HG03025 (cell line): ENCODE measurements at regions not wholly inside any gene's neighbourhood (a gene's known extent, or its start where the extent isn't known, plus 50 kb on each side); places are given as distances from the start of the nearest gene placed in this dataset.
"Not testable (repeated sequence)": the region's sequence is repeated elsewhere in the genome, so short reads cannot be mapped to it uniquely, and the experiment has no call there.

Experiments
- ATAC-seq: cut with Tn5 transposase; IDR thresholded peaks from one replicate; pipeline ENCODE4 v1.9.1; 2021; ENCODE audit warnings: mild to moderate bottlenecking, moderate library complexity; ENCODE audit not compliant: unreplicated experiment, low FRiP score

- ATAC-seq = no peak
Measured at GRCh38 chr20:40037511-40037910, 651.5 kb downstream of the MAFB start.

DNA sequence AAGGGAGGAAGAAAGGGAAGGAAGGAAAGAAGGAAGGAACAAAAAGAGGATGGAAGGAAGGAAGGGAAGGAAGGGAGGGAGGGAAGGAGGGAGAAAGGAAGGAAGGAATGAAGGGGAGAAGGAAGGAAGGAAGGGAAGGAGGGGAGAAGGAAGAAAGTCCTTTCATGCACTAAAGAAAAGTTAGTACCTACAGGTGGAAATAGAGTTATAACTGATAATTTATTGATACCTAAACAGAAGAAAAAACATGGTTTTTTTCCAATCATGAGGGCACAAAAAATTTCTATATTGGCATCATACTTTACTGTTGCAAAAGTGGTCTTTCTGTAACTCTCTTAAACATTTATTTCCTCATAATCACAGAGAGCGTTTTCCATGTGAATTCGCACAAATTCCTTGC is 659.4 kb downstream of the MAFB start:
- ATAC-seq = no peak

DNA sequence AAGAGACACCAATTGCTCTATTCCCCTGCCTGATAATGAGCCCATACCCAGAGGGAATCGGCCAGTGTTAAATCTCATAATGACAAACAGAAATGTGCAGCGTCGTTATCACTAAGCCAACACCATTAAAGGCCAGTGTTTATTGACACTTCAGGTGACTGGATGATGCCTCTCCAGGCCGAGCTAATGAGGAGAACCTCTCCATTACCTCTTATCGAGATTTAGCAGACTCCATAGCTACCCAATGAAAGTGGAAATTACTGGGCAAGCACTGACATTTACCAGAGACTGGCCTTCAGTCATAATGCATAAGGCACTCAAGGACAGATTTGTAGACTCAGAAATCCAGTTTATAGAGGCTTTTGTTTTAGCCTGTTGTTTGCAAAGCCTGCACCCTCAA is 669.5 kb downstream of the MAFB start:
- no peak for ATAC-seq

DNA sequence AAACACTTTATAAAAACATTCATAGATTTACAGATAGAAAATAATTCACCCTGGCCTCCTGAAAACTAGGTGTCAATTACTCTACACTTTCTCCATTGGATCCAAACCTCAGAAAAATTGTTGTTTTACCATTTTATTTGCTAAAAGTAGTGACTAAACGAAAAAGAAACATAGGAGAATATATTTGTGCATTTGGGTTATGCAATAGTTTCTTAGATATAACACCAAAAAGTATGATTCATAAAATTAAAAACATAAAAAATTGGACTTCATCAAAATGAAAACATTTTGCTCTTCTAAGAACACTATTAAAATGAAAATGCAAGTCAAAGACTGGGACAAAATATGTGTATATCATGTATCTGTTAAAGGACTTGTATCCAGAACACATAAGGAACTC is 671.3 kb downstream of the MAFB start:
- no peak for ATAC-seq

- ATAC-seq = no peak
Measured at GRCh38 chr20:40016890-40017289, 672.1 kb downstream of the MAFB start.

- no peak for ATAC-seq
Measured at GRCh38 chr20:40016392-40016791, 672.6 kb downstream of the MAFB start.

DNA sequence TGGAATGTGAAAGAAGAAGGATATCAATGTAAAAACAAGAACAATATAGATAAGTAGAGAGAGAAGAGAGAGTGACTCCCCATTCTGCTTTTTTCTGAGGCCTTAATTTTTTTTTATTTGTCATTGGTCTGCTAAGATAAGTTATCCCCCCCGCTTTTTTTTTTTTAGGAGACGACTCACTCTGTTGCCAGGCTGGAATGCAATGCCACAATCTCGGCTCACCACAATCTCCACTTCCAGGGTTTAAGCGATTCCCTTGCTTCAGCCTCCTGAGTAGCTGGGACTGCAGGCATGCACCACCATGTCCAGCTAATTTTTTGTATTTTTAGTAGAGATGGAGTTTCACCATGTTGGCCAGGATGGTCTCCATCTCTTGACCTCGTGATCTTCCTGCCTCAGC is 677.0 kb downstream of the MAFB start:
- ATAC-seq = not testable (repeated sequence)

GRCh38 chr20:40010483-40010882 is 678.6 kb downstream of the MAFB start:
- no peak for ATAC-seq

- ATAC-seq = no peak
Measured at GRCh38 chr20:40009542-40009941, 679.5 kb downstream of the MAFB start.

DNA sequence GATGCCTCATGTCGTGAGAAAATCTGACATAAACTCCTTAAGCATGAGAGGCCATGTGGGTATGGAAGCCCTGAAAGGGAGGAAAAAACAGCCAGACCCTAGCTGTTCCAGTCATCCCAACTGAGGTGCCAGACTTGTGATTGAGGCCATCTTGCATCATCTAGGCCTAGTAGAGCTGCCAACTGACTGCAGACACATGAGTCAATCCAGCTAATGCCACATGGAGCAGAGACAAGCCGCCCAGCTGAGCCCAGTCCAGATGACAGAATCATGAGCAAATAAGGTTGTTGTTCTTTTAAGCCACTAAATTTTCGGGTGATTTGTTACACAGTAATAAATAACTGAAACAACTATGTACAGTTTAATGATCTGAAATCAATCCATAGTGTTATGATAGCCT is 680.9 kb downstream of the MAFB start:
- ATAC-seq = no peak

DNA sequence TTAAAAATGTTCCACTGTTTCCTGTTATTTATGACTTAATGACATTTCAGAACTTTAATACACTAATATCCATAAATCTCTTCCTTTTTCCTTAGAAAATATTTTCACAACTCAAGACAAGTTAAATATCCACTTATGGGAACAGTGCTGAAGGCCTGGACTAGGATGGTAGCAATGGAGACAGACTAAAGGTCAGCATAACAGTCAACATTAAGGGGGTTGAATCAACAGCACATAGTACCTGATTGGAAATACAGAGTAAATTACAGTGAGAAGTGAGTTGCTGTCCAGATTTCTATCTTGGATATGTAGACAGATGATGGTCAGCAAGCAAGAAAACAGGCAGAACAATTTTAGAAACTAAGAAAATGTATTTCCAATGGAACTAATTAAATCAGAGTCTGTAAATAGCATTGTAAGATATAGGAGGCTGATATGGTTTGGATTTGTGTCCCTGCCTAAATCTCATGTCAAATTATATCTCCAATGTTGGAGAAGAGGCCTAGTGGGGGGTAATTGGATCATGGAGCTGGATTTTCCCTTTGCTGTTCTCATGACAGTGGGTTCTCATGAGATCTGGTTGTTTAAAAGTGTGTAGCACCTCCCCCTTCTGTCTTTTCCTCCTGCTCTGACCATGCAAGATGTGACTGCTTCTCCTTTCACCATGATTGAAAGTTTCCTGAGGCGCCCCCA is 682.7 kb downstream of the MAFB start:
- no peak for ATAC-seq

- ATAC-seq = not testable (repeated sequence)
Measured at GRCh38 chr20:40004092-40004491, 684.9 kb downstream of the MAFB start.

- no peak for ATAC-seq
Measured at GRCh38 chr20:39993742-39994141, 695.3 kb downstream of the MAFB start.

GRCh38 chr20:39990692-39991091 is 698.3 kb downstream of the MAFB start:
- no peak for ATAC-seq

GRCh38 chr20:39988991-39989390 is 700.0 kb downstream of the MAFB start:
- ATAC-seq = no peak

GRCh38 chr20:39986173-39986904 is 702.7 kb downstream of the MAFB start:
- ATAC-seq = no peak

- no peak for ATAC-seq
Measured at GRCh38 chr20:39985271-39985827, 703.7 kb downstream of the MAFB start.

GRCh38 chr20:39983655-39984054 is 705.4 kb downstream of the MAFB start:
- ATAC-seq = no peak

GRCh38 chr20:39983183-39983582 is 705.9 kb downstream of the MAFB start:
- ATAC-seq = no peak

DNA sequence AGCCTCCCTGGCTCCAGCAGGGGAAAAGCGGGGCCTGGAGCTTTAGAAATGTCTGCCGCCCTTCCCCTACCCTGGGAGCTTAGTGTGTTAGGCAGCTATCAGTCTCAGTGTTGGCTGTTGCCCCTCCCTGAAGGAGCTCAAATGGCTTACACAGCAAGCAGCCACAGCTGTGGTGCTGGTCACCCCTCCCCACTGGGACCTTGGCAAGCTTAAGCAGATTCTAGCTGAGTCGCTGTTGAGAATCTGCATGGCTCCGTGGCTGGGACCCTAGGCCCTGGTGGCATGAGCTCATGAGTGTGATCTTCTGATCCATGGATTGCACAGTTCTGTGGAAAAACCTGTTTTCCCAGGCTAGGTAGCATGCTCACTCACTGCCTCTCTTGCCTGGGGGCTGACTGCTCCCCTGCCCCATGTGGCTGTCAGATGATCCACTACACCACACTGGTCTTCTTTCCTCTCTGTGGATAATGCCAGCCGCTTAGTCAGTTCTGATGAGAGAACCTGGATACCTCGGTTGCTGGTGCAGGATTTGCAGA is 714.0 kb downstream of the MAFB start:
- ATAC-seq = no peak

- no peak for ATAC-seq
Measured at GRCh38 chr20:39968495-39968894, 720.5 kb downstream of the MAFB start.

DNA sequence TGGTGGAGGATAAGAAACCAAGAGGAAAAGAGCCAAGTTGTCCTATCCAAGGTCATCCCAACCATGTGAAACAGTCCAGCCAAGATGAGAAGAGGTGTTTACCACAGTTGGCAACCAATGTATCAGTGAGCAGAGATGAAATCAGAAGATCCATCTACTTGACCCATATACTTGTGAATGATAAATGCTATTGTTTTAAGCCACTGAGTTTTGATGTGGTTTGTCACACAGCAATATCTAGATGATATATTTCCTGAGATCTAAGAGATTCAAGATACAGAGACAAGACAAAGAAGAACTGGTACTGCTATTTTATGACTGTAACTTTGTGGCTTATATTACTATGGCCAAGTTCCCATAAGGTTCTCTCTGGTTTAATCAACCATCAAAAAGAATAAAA is 721.2 kb downstream of the MAFB start:
- no peak for ATAC-seq
